HG02981 (cell line): ENCODE measurements at regions not wholly inside any gene's neighbourhood (a gene's known extent, or its start where the extent isn't known, plus 50 kb on each side); places are given as distances from the start of the nearest gene placed in this dataset.
"Not testable (repeated sequence)": the region's sequence is repeated elsewhere in the genome, so short reads cannot be mapped to it uniquely, and the experiment has no call there.

Experiments used
- ATAC-seq: cut with Tn5 transposase; IDR thresholded peaks from one replicate; pipeline ENCODE4 v1.9.1; 2021; ENCODE audit warnings: mild to moderate bottlenecking, moderate library complexity; ENCODE audit not compliant: unreplicated experiment

GRCh38 chr1:220942278-220942677, 63.0 kb downstream of the HLX start:
- ATAC-seq: no peak

- ATAC-seq: not testable (repeated sequence)
Measured at GRCh38 chr1:220942914-220943313, 63.7 kb downstream of the HLX start.

- no peak for ATAC-seq
Measured at GRCh38 chr1:220943319-220943996, 64.2 kb downstream of the HLX start.

GRCh38 chr1:220950576-220950975, 71.3 kb downstream of the HLX start:
- no peak for ATAC-seq

- ATAC-seq: no peak
Measured at GRCh38 chr1:220952961-220953643, 73.9 kb downstream of the HLX start.

DNA sequence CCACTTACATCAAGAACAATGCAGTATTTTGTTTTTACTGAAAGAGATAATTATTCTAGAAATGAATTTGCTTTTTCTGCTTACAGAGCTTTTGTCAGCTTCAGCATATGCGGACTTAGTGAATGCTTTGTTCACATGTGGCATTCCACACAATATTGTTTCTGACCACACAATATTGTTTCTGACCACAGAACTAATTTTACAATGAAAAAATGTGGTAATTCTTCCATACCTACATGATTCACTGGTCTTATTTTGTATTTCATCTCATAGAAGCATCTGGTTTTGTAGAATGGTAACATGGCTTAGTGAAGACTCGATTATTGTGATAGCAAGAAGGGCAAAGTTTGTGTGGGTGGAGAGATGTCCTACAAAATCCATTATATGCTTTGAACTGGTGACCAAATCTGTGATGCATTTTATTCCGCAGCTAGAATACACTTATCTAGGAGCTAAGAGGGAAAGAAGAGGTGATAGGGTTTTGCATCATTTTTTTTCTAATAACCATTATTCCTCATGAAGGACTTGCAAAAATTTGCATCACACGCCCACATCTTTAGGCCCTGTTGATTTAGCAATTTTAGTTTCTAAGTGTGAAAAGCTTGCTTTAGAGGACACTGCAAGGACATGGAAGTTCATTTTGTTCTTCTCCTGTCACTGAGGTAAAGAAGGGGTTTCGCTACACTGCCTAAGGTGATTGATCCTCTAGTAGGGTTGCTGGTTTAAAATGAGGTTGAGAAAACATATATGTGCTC, 75.3 kb downstream of the HLX start:
- ATAC-seq: no peak

DNA sequence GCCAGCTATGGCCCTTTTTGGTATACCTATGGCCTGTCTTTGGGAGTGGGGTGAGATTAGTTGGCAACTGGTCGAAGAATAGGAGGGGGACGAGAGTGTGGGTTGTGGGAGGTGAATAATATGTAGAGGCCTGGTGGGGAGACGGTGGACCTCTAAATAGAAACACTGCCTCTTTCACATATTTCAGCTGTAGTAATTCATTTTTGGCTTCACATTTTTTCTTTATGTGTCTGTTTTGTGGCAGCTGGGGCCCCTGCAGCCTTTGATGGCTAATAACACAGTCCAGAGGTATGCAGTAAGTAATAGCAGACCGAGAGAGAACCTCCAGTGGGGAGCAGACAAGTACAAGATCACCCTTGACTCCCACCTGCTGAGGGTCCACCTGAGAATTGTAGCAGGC, 75.9 kb downstream of the HLX start:
- ATAC-seq: no peak

GRCh38 chr1:220956501-220957232, 77.4 kb downstream of the HLX start:
- ATAC-seq: no peak

- ATAC-seq: no peak
Measured at GRCh38 chr1:220957233-220957605, 78.0 kb downstream of the HLX start.

DNA sequence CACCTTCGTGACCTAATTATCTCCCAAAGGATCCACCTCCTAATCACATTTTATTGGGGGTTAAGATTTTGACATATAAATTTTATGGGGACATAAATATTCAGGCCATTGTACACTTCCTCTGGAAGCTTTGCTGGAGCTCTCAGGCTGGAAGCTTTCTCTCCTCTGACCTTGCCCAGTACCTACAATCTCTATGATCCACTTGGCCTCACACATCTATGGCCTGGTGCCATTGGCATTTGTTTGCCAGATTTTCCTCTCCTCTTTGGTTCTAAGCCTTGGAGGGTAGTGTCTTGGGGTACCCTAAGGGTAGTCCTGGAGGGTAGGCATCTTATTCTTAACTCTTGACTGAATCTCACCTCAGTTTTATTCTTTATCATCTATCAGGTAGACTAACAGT, 79.0 kb downstream of the HLX start:
- no peak for ATAC-seq

DNA sequence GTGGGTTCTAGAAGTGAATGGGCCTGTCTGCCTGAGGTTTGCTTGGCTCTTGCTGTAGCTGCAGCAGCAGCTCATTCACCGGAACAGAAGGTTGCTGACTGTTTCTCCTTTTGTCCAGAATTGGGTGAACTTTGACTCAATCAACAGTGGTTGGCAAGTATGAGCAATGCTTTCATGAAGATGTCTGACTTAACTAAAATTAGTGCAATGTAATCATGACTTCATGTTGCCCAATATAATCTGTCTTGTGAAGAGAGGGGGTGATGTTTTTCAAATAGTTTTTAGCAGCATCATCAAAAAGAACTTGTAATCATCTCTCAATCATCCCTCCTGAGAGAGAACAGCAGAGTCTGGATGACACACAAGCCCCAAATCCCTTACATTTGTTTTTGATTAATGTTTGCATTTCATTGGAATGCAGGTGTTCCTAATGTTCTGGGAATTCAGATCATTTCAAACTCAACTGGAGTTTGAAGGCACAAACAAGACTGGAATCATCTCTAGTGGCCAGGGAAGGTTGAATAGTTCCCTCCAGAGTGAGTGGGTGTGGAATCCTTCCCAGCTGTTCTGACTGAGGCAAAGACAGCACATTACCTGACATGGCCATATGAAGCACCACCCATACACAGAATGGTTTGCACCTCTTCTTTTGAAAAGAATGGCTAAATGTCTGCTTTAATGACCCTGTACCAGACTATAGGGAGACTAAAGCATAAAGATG, 82.9 kb downstream of the HLX start:
- no peak for ATAC-seq

GRCh38 chr1:220966041-220966440, 86.8 kb downstream of the HLX start:
- no peak for ATAC-seq

- ATAC-seq: no peak
Measured at GRCh38 chr1:220966473-220966872, 87.2 kb downstream of the HLX start.

DNA sequence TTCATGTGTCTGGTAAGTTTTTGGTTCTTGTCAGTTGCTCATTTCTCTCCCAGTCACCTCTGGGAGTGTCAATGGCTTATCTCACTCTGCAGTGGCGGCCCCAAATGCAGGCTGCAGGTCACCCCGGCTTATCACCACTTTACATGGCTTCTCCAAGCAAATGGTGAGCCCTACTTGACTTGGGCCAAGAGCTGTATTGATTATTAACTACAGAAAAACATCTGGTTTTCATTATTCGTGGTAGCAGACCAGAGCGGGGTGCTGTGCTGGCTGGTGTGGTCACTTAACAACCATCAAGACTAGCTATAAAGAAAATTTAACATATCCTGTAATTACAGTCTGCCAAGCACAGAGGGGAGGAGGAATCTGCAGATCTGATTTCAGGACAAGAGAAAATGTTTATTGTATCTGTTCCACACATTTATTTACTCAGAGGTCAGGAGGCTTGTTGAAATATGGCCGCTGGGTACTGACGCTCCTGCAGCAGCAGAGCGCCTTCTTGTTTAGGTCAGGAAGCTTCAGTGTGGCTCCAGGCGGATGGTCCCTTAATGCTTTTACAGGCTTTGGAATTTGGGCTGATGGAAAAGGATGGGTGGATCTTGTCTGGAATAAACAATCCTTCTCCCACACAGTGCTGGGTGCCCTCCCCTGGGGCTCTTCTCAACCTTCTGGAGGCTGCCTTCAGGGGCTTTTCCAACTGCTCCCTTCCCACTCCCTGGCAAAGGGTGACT, 87.8 kb downstream of the HLX start:
- ATAC-seq: no peak

DNA sequence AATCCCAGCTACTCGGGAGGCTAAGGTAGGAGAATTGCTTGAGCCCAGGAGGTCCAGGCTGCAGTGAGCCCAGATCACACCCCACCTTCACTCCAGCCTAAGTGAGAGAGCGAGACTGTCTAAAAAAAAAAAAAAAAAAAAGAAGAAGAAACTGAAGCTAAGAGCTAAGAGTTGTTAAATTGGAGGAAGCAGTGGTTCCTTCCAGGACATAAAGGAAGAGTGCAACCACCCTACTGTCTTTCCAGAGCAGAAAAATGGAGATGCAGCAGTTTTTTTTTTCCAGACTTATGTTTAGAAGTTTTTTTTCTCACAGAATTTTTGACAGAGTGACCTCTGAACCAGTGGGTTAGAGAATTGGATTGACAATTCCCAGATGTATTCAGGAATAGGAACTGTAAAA, 88.7 kb downstream of the HLX start:
- no peak for ATAC-seq

DNA sequence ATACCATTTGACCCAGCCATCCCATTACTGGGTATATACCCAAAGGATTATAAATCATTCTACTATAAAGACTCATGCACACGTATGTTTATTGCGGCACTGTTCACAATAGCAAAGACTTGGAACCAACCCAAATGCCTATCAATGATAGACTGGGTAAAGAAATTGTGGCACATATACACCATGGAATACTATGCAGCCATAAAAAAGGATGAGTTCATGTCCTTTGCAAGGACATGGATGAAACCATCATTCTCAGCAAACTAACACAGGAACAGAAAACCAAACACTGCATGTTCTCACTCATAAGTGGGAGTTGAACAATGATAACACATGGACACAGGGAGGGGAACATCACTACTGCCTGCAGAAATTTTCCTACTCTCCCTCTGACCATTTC, 90.0 kb downstream of the HLX start:
- not testable (repeated sequence) for ATAC-seq

DNA sequence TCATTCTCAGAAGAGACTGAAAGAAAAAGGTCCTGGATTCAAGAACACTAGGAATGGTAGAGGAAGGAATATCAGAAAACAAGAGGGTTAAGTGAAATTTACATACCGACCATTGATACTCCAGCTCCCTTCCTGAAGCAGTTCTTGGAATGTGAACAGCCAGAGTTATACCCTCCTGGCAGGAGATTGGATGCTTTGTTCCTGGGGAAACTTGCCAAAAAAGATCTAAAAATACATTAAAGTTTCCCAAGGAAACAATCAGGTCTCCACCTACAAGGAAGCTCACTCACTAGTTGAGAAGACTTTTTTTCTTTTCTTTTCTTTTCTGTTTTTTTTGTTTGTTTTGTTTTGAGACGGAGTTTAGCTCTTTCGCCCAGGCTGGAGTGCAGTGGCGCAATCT, 91.1 kb downstream of the HLX start:
- no peak for ATAC-seq

DNA sequence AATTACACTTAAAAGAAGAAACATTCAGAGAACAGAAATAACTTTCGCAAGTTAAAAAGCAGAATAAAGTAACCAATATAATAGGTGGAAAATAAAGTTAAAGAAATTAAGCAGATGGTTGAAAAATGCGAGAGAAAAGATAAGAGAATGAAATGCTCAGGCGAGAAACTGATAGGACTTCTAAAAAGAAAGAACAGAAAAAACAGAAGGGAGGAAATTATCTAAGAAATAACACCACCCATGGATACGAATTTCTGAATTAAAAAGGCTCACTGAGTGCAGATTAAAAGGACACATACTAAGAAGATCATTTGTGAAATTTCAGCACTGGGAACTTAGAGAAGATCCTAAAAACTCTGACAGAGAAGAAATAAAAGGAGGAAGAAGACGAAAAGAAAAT, 92.0 kb downstream of the HLX start:
- no peak for ATAC-seq

- ATAC-seq: no peak
Measured at GRCh38 chr1:220974431-220974830, 95.2 kb downstream of the HLX start.

DNA sequence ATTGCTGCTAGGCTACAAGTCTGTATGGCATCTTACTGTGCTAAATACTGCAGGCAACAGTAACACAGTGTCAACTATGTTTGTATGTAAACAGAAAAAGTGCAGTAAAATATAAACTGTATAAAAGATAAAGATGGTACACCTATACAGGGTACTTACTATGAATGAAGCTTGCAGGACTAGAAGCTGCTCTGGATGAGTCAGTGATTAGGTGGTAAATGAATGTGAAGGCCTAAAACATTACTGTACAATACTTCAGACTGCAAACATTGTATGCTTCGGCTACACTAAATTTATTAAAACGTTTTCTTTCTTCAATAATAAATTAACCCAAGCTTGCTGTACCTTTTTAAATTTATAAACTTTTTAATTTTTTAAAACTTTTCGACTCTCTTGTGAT, 97.1 kb downstream of the HLX start:
- no peak for ATAC-seq
